ENCODE measurements at regions not wholly inside any gene's neighbourhood (a gene's known extent, or its start where the extent isn't known, plus 50 kb on each side); places are given as distances from the start of the nearest gene placed in this dataset.

DNA sequence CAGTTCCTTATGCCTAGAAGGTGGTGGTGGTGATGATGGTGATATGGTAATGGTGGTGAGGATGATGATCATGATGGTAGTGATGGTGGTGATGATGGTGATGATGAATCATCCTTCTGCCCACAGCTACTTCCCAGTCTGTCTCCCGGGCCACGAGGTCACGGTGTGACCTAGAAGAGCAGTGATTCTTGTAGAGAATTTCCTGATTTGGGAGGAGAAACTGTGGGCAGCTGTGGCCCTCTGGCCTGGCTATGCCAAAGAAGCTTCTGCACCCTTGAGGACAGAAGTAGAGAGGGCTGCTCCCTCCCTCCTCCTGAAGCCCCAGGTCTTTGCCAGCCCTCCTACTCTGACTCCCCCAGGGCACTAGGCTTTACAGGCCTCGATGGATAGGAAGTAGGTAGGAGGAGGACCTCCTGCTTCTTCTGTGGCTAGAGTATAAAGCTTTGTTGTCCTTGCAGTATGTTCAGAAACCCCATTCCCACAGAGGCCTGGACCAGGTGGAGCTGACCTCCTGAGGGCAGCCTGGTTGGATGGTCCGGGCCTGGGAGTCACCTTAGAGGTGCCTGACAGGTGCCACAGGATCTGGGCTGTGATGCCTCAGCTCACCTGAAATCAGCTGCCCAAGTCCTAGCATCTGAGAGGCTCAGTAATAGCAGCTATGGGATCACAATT lies 57.9 kb upstream of the EPAS1 start:
- TF ChIP-seq, protein P1, sequence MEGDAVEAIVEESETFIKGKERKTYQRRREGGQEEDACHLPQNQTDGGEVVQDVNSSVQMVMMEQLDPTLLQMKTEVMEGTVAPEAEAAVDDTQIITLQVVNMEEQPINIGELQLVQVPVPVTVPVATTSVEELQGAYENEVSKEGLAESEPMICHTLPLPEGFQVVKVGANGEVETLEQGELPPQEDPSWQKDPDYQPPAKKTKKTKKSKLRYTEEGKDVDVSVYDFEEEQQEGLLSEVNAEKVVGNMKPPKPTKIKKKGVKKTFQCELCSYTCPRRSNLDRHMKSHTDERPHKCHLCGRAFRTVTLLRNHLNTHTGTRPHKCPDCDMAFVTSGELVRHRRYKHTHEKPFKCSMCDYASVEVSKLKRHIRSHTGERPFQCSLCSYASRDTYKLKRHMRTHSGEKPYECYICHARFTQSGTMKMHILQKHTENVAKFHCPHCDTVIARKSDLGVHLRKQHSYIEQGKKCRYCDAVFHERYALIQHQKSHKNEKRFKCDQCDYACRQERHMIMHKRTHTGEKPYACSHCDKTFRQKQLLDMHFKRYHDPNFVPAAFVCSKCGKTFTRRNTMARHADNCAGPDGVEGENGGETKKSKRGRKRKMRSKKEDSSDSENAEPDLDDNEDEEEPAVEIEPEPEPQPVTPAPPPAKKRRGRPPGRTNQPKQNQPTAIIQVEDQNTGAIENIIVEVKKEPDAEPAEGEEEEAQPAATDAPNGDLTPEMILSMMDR (IDR thresholded peaks at IDR 0.05; ENCODE audit: extremely low read depth in 1 of 2, insufficient read depth in 1 of 2, low read depth in 1 of 2, low read length in 2 of 2): no peak
- TF ChIP-seq, protein P2, sequence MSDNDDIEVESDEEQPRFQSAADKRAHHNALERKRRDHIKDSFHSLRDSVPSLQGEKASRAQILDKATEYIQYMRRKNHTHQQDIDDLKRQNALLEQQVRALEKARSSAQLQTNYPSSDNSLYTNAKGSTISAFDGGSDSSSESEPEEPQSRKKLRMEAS (IDR thresholded peaks at IDR 0.05; ENCODE audit: insufficient read depth, insufficient read length): no peak
- TF ChIP-seq FOS (IDR thresholded peaks at IDR 0.05; ENCODE audit: borderline replicate concordance, insufficient read depth, low read length) (no peak), POLR2AphosphoS5 (IDR thresholded peaks at IDR 0.05; ENCODE audit: insufficient read depth, low read depth, low read length) (no peak), GATA2 (IDR thresholded peaks at IDR 0.05; ENCODE audit: insufficient read depth, insufficient read length, low read depth, low read length) (no peak), MYC (IDR thresholded peaks at IDR 0.05; ENCODE audit: low read depth, low read length) (no peak), JUN (IDR thresholded peaks at IDR 0.05; ENCODE audit: borderline replicate concordance, insufficient read depth, insufficient read length, low read depth) (no peak), POLR2A (IDR thresholded peaks at IDR 0.05; ENCODE audit: low read depth, low read length) (no peak), EZH2 (IDR thresholded peaks at IDR 0.05; ENCODE audit: borderline replicate concordance, low read depth, low read length, severe bottlenecking) (no peak)
- H3K4me1 ChIP-seq (ENCODE audit: control insufficient read depth, extremely low read depth, insufficient read depth, low read length): peaks cover 9% of the 10 kb centered on the region
- H3K9me3 ChIP-seq (replicated peaks; ENCODE audit: control insufficient read depth, insufficient read depth, low read length): no peaks in the 10 kb centered on the region
- H3K27me3 ChIP-seq (ENCODE audit: control insufficient read depth in 2 of 2, insufficient read depth in 2 of 2, low read length in 2 of 2): no peaks in the 10 kb centered on the region
- H3K27ac ChIP-seq (ENCODE audit: insufficient read depth, low read depth, low read length): no peak overlapping the region
- no peak overlapping the region for H3K4me2 ChIP-seq (ENCODE audit: insufficient read depth, low read length)
- CTCF ChIA-PET: no interaction called here
- intact Hi-C loops (cut with micrococcal nuclease): no loop called here
- H2AFZ ChIP-seq (ENCODE audit: low read depth, low read length): no peak overlapping the region
- H3K79me2 ChIP-seq (ENCODE audit: control insufficient read depth, insufficient read depth, low read length): no peaks in the 10 kb centered on the region
- no TSS peak for BruUV-seq (replicated peaks)
- dilution Hi-C loops (cut with MboI; ENCODE audit: extremely low pct_ligation_motif_present, low sequenced_read_pairs): no loop called here
- H3K9ac ChIP-seq (replicated peaks; ENCODE audit: extremely low read depth, insufficient read depth, low read length): no peak overlapping the region
- FAIRE-seq (no peak), DNase-seq (ENCODE audit: low read depth, low spot score) (no peak)
- POLR2A ChIA-PET: no interaction called here
- no peaks in the 10 kb centered on the region for H3K36me3 ChIP-seq (ENCODE audit: control insufficient read depth in 2 of 2, extremely low read depth in 1 of 2, insufficient read depth in 2 of 2, low read length in 2 of 2)
- H3K4me3 ChIP-seq (replicated peaks in 1 of 3; ENCODE audit: insufficient read depth in 1 of 3, low read depth in 1 of 3, low read length in 3 of 3): no peak overlapping the region
- no peaks in the 10 kb centered on the region for H3K9me1 ChIP-seq (replicated peaks; ENCODE audit: control insufficient read depth, extremely low read depth, insufficient read depth, low read length)
- no peaks in the 10 kb centered on the region for H4K20me1 ChIP-seq (replicated peaks; ENCODE audit: control insufficient read depth, extremely low read depth, insufficient read depth, low read length)

Data from endothelial cell of umbilical vein (primary cell).